GM12878 (cell line): ENCODE measurements at regions not wholly inside any gene's neighbourhood (a gene's known extent, or its start where the extent isn't known, plus 50 kb on each side); places are given as distances from the start of the nearest gene placed in this dataset.
"Not testable (repeated sequence)": the region's sequence is repeated elsewhere in the genome, so short reads cannot be mapped to it uniquely, and the experiment has no call there.

ENCODE experiments used
- ATF2 ChIP-seq: IDR thresholded peaks from 2 replicates; pipeline ENCODE4 v1.6.1; 2012; ENCODE audit warnings: low read length, inconsistent platforms
- BACH1 ChIP-seq: fragments of 450-650 bp; IDR thresholded peaks from 2 replicates; pipeline ENCODE4 v1.6.1; 2017; ENCODE audit warnings: mild to moderate bottlenecking, borderline replicate concordance
- CTCF ChIP-seq, 3 experiments: IDR thresholded peaks in 2 of 3; conservative IDR thresholded peaks in 1 of 3; 2 replicates each; pipeline ENCODE4 v1.5.1; 2011; ENCODE audit warnings: low read depth in 3 of 3, low read length in 3 of 3, mild to moderate bottlenecking in 3 of 3, control low read depth in 2 of 3, moderate library complexity in 2 of 3, inconsistent platforms in 1 of 3, mixed read lengths in 1 of 3; ENCODE audit not compliant: control insufficient read depth in 2 of 3, insufficient read depth in 1 of 3; ENCODE audit errors: extremely low read depth in 1 of 3
- EZH2 ChIP-seq: IDR thresholded peaks from 2 replicates; pipeline ENCODE4 v1.6.1; 2012; ENCODE audit warnings: low read depth, mild to moderate bottlenecking, control low read depth, inconsistent platforms, low read length, borderline replicate concordance; ENCODE audit not compliant: control insufficient read depth
- JUND ChIP-seq: IDR thresholded peaks from 2 replicates; pipeline ENCODE4 v1.6.1; 2012; ENCODE audit warnings: low read depth, mild to moderate bottlenecking, low read length, improper control_type of control experiment, moderate library complexity
- PKNOX1 ChIP-seq: fragments of 450-650 bp; IDR thresholded peaks from 2 replicates; pipeline ENCODE4 v1.6.1; 2016; ENCODE audit warnings: mild to moderate bottlenecking
- RCOR1 ChIP-seq: conservative IDR thresholded peaks from 2 replicates; pipeline ENCODE4 v1.6.1; 2012; ENCODE audit warnings: low read depth, low read length, improper control_type of control experiment
- TAF1 ChIP-seq: IDR thresholded peaks from 2 replicates; pipeline ENCODE4 v1.6.1; 2011; ENCODE audit warnings: mild to moderate bottlenecking, low read depth, low read length, borderline replicate concordance
- USF2 ChIP-seq: IDR thresholded peaks from 2 replicates; pipeline ENCODE4 v1.6.1; 2011; ENCODE audit warnings: low read depth, low read length, improper control_type of control experiment, borderline replicate concordance
- ZNF274 ChIP-seq: IDR thresholded peaks from one replicate; pipeline ENCODE4 v1.8.0; 2011; ENCODE audit not compliant: insufficient read length, insufficient read depth

GRCh38 chr14:38011156-38011555 lies 196.5 kb upstream of the SSTR1 start:
- not testable (repeated sequence) for TF ChIP-seq CTCF (IDR thresholded peaks at IDR 0.05 in 2 of 3, conservative IDR thresholded peaks at IDR 0.05 in 1 of 3; ENCODE audit: control insufficient read depth in 2 of 3, extremely low read depth in 1 of 3, insufficient read depth in 1 of 3, low read depth in 3 of 3, low read length in 3 of 3); ATF2; TAF1; EZH2; BACH1; ZNF274; USF2; RCOR1; JUND; PKNOX1
